CD4-positive, alpha-beta T cell treated with Interferon alpha-2 for 1 hour (primary cell): ENCODE measurements at regions not wholly inside any gene's neighbourhood (a gene's known extent, or its start where the extent isn't known, plus 50 kb on each side); places are given as distances from the start of the nearest gene placed in this dataset.

Experiments used
- DNase-seq, 2 donors: peaks; one replicate each; pipeline ENCODE4 v3.0.0-alpha.2; 2020 to 2022

DNA sequence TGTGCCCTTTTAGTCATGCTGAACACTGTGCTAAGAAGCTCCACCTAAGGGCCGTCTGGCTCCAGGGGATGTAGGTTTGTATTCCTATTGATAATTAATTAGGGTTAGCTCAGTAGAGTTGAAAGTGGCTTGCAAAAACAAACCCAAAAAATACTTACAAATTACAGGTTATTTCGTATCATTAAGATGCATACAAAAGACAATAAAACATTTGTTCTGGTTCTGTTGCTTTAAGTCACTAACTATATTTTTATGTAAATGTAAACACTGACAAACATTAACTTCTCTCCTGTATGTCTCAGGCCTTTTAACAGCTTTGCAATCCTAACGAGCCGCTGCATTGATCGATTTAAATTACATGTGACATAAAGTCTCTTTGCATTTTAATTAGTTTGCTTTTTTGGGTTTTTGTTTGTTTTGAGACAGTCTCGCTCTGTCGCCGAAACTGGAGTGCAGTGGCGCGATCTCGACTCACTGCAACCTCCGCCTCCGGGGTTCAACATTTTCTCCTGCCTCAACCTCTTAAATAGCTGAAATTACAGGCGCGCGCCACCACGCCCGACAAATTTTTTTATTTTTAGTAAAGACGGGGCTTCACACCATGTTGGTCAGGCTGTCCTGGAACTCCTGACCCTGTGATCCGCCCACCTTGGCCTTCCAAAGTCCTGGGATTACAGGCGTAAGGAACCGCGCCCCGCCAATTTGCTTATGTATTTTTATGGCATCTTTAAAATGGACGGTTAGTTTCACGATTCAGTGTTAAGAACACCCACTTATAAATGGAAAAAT lies 110.9 kb downstream of the HFE start:
- peak in 1 of 2 donors; percentile 46 for DNase-seq

DNA sequence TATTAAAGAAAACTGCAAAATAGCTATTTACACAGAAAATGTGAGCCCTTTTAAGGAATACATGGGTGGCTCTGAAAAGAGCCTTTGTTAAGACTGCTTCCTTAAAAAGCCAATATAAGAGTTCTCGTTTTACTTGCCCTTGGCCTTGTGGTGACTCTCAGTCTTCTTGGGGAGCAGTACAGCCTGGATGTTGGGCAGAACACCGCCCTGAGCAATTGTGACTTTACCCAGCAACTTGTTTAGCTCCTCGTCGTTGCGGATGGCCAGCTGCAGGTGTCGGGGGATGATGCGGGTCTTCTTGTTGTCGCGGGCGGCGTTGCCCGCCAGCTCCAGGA lies 111.5 kb downstream of the HFE start:
- no peak for DNase-seq

DNA sequence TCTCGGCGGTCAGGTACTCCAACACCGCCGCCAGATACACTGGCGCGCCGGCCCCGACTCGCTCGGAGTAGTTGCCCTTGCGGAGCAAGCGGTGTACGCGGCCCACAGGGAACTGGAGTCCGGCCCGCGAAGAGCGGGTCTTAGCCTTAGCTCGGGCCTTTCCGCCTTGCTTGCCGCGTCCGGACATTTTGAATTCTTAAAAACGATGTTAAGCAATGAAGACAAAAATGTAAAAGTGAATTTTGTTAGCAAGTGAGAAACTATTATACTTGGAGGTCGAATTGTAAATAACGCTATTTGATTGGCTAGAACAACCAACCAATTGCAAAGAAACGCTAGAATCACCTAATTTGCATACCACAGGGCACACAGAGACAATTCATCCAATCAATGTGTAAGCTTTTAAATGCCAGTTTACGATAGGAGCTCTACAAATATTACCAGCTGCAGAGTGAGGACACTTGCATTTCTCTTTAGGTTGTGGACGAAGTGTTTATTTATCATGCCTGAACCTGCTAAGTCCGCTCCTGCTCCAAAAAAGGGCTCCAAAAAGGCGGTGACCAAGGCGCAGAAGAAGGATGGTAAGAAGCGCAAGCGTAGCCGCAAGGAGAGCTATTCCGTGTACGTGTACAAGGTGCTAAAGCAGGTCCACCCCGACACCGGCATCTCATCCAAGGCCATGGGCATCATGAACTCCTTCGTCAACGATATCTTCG lies 112.0 kb downstream of the HFE start:
- DNase-seq = peak; percentile 74 to 95

DNA sequence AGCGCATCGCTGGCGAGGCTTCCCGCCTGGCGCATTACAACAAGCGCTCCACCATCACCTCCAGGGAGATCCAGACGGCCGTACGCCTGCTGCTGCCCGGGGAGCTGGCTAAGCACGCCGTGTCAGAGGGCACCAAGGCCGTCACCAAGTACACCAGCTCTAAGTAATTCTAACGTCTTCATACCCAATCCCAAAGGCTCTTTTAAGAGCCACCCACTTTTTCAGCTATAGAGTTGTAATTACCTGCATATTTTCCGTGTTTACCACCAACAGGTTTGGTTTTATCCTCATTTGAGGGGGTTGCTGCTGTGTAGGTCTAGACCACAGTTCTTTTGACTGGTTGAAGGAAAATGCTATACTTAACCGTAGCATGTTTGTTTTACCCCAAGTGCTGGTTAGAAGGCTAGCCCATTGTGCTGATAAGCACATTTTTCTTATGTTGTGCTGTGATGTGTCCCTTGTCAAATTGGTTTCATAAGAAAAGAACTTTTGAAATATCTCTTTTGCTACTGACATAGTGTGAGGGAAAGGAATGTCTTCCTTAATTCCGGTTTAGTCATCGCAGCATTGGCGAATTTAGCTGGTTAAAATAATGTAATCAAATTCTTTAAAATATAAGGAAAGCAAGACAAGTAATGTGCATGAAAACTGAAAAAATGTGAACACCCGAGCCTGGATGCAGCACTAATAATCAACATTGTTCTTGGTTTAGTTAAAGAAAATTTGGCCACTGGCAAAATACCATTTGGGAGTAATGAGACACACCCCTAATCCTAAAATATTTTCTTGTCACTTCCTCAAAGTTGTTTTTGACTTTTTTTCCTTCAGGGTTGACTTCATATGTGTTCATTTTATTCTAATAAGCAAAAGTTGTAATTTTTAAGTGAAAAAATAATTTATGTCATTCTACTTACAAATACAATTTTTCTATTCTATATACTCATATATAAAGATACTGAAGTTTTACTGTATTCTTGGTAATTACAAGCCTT lies 112.8 kb downstream of the HFE start:
- no peak for DNase-seq

DNA sequence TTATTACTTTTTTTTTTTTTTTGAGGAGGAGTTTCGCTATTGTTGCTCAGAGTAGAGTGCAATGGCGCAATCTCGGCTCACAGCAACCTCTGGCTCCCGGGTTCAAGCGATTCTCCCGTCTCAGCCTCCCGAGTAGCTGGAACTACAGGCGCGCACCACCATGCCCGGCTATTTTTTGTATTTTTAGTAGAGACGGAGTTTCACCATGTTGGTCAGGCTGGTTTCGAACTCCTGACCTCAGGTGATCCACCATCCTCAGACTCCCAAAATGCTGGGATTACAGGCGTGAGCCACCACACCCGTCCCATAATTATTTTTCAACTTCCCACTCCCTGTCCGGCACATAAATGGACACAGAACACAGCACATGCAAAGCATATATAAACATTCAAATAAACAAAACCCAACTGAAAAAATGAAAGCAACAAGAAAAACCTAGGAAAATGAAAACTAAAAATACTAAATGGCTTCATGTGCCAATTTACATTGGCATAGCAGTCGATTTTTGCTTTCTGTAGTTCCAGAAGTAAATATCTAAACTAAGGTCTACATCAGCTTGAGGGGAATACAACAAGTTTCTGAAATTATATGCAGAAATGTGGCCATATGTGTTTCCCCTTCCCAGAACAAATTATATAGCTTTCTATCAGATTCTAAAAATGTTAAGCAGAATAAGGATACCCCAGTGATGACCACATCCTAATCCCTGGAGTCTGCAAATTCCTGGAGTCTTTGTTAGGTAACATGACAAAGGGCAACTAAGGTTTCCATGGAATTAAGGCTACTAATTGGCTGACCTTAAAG lies 113.9 kb downstream of the HFE start:
- no peak for DNase-seq

DNA sequence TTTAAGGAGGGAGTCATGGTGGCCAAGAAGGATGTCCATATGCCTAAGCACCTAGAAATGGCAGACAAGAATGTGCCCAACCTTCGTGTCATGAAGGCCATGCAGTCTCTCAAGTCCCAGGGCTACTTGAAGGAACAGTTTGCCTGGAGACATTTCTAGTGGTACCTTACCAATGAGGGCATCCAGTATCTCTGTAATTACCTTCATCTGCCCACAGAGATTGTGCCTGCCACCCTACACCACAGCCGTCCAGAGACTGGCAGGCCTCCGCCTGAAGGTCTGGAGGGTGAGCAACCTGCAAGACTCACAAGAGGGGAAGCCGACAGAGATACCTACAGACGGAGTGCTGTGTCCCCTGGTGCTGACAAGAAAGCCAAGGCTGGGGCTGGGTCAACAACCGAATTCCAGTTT lies 115.0 kb downstream of the HFE start:
- DNase-seq = no peak

DNA sequence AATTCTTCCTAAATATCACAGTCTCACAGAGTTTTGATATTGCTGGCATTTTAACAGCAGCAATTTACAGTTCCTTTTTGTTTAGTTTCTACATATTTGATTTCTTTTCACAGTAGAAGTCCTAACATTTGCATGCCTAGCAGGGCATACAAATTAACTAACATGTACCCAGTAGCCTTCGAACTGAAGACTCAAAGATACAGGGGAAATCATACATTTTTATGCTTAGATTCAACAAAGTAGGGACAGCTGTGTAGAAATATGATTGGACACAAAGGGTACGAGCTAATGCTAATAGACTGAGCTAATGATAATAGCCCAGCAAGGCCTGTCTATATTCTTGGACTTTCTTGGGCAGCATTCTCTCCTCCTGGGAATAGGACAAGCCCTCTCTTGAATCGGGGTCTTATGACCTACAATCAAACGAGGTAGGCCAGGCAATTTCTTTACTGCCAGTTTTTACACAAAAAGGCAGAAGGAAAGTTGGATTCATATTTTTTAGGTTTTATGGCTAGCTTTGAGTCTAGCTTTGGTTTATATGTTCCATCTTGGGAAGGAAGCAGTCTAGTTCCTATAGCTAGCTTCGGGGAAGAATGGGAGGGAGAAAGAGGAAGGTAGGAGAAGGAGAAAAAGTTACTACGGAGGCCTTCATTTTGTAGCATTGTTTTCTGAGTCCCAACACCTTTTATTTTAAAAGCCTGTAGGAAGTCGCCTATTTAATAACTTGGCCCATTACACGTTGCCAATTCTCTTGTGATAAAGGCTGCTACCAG lies 115.8 kb downstream of the HFE start:
- DNase-seq = no peak

DNA sequence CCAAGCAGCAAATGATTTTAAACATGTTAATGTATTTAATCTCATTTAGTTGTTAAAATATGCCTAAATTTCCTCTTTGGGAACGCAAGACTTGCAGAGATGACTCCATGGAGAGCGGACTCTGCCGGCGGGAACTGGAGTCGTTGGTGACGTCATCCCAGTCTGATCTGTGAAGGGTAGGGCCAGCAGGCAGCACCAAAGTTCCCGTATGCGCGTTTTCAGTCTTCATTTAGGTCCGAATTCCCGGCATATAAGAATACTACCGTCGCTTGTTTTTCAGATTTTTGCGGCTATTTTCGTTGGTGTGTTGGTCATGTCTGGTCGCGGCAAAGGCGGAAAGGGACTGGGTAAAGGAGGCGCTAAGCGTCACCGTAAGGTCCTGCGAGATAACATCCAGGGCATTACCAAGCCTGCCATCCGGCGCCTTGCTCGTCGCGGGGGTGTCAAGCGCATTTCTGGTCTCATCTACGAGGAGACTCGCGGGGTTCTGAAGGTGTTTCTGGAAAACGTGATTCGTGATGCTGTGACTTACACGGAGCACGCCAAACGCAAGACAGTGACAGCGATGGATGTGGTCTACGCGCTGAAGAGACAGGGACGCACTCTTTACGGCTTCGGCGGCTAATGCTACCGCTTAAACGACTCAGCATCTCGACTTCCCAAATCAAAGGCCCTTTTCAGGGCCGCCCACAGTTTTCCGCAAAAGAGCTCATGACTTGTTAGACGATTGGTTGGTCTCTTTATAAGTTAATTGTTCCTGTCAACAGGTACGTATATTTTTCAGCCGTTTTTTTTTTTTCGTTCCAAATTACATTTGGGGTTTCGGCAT lies 117.3 kb downstream of the HFE start:
- DNase-seq = peak; percentile 93 to 96

DNA sequence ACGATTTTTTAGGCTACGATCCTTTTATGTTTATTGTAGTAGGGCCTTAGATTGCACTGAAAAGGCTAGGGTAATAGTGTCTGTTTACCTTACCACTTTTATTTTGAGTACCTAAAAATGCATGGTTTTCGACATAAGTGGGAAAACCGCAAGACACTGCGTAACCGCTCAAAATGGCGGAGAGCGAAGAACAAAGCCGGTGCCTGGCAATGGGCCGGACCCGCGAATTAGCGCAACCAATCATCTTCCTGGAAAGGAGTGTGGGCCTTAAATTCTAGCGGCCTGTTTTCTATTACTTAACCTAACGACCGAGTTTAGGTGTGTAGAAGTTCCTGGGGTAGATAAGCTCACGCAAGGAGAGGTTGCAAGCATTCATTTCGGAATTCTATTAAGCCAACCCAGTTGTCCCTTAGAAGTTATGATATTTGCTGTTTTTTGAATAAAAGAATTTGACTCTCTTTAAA lies 118.0 kb downstream of the HFE start:
- peak; percentile 89 to 93 for DNase-seq

DNA sequence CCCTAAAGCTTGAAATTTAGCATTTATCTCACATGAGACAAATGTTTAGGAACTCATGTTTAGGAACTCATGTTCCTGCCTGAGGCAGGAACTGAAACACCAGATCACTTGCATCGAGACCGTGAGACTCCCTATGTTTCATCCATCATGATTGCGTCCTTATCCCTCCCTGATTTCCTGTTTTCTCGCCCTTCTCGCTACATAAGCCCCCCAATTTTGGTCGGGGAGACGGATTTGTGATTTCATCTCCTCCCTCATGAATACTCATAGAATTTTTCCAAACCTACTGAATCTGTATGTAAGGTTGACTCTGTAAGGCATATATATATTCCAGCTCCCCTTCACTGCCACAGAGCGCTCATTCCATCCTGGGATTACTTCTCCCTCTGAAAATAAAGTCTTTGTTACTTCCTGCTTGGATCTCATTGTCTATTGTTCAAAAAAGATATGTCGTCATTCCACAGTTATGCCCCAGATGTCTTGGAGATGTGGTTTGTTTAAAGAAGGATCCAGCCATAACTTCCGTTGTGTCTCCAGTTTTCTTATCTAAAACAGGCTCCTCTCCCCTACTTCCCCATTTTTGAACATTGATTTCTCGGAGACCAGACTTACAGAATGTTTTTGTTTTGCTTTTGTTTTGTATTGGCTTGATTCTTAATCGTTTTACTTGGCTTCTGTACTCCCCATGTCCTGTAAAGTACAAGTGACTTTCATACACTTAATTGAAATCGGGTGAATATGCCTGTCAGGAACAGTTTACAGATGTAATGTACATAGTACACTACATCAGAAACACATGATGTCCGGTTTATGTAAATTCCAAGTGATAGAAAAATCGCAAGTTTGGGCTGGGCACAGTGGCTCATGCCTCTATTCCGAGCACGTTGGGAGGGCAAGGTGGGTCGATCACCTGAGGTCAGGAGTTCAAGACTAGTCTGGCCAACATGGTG lies 118.7 kb downstream of the HFE start:
- DNase-seq = peak in 1 of 2 donors; percentile 47

DNA sequence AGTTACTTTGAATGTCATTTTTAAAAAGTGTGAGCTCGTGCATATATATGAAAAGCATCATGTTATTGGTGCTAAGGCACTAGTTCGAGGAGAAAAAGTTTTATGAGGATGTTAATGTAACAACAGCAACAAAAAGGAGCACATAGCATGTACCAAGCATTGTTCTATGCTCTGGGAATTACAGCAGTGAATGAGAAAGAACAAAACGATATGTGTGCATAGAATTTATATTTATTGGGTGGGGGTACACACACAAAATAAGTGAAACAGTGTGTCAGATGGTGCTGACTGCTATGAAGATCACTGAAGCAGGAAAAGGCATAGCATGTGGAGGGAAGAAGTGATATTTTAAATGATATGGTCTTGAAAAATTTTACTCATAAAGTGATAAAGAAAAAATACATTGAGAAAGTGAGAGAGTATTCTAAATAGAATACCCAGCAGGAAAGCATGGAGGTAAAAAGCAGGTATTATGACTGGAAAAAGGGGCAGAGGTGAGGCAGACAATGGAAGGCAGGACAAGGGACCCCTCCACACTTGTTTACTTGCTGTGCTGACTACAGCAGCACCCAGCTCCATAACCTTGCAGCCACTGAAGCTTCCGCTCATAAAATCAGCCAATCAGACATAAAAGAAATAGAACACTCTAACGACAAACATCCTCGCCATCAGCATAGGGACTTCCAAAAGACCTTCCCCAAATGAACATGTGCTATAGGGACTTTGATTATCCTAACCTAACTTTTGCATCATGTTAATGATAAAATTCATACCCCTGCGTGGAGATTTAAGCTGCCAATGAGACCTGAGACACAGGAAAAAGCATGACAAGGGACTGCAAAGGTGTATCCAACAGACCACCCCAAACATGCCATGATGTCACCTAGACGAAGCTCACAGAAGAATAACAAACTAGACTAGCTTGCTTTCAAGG lies 119.9 kb downstream of the HFE start:
- DNase-seq = no peak

DNA sequence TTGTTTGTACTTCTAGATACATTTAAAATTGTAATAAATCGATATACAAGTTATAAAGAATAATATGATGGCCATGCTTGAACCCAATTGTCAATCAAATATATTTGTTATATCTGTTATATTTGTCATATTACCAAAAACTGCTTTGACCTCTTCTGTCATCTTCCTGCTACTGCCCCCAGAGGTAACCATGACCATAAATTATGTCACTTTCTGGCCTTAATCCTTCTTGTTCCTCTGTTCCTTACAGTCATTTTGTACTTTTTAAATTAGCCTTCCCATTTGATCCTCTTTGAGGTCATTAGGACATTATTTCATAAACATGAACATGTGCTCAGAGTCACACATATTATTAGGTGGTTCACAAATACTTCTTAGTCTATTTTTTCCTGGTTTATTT lies 124.7 kb downstream of the HFE start:
- DNase-seq = no peak

DNA sequence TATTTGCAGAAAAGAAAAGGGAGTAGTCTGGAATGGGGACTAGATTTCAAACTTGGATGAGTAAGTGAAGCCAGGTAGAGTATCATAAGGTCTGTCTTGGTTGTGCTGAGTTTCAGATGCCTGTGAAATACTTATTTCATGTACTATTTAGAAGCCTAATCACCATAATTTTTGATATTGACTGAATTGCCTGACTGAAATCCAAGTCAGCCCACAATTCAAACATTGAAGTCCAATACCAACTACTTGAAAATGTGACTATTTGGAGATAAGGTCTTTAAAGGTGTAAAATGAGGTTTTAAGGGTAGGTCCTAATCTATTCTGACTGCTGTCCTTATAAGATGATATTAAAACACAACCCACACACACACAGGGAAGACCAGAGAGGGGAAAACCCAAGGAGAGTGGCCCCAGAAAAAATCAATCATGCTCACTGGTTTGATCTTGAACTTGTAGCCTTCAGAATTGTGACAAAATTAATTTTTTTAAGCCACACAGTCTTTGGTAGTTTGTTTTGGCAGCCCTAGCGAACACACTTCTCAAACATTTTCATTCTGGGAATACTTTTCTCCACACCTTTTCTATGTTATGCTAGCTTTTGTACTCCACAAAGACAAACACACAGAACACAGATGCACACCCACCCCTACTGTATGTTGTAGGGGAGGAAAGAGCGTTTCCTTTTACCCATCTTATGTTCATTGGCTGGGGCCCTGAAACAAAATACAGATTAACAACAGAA lies 126.3 kb downstream of the HFE start:
- DNase-seq = no peak

DNA sequence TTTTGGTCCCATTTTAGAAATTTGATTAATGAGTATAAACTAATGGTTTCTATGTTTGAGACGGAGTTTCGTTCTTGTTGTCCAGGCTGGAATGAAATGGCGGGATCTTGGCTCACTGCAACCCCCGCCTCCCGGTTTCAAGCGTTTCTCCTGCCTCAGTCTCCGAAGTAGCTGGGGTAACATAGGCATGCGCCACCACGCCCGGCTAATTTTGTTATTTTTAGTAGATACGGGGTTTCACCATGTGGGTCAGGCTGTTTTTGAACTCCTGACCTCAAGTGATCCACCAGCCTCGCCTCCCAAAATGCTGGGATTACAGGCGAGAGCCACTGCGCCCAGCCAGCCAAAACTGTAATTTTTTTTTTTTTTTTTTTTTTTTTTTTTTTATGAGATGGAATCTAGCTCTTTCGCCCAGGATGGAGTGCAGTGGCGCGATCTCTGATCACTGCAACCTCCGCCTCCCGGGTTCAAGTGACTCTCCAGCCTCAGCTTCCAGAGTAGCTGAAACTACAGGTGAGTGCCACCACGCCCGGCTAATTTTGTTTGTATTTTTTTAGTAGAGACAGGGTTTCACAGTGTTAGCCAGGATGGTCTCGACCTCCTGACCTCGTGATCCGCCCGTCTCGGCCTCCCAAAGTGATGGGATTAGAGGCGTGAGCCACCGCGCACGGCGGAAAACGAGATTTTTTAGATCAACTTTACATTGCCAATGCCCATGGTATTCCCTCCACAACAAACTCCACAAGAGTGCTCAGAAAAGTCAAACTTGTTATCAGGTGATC lies 127.8 kb downstream of the HFE start:
- DNase-seq = peak in 1 of 2 donors; percentile 27

DNA sequence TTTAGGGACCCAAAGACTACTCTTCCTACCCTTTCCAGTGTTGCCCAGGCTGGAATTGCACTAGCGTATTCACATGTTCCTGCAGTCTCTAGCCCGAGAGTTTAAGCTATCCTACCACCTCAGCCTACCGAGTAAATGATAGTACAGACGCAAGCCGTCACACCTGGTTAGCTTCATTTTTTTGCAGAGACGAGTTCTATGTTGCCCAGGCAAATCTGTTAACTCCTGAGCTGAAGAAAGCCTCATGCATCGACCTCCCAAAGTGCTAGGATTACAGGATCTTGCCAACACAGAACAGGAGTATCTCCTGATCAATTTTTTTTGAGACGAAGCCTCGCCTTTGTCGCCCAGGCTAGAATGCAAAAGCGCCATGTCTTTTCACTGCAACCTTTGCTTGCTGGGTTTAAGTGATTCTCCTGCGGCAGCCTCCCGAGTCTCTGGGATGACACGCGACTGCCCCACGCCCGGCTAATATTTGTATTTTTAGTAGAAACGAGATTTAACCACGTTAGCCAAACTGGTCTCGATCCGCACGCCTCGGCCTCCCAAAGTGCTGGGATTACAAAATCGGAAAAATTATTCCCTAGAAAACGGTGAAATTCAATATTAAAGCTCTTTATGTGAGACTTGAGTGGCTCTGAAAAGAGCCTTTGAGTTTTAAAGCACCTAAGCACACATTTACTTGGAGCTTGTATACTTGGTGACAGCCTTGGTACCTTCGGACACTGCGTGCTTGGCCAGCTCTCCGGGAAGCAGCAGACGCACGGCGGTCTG lies 128.5 kb downstream of the HFE start:
- peak in 1 of 2 donors; percentile 39 for DNase-seq
